OCI-LY3 (cell line): ENCODE measurements at regions not wholly inside any gene's neighbourhood (a gene's known extent, or its start where the extent isn't known, plus 50 kb on each side); places are given as distances from the start of the nearest gene placed in this dataset.
"Not testable (repeated sequence)": the region's sequence is repeated elsewhere in the genome, so short reads cannot be mapped to it uniquely, and the experiment has no call there.

Source experiments
- H2AFZ ChIP-seq: fragments of 200-600, 300-600 bp; shearing (Covaris generic); 2 replicates; pipeline ENCODE4 v1.6.0; 2014; ENCODE audit warnings: antibody characterized with exemption, low read depth, low read length
- H3K27ac ChIP-seq: fragments of 200-600, 300-600 bp; sonication (generic); 2 replicates; pipeline ENCODE4 v1.5.1; 2014; ENCODE audit warnings: mild to moderate bottlenecking, low read length, moderate library complexity, mixed read lengths
- H3K27me3 ChIP-seq: fragments of 200-600, 300-600 bp; sonication (generic); 2 replicates; pipeline ENCODE4 v1.6.1; 2014; ENCODE audit warnings: low read depth, low read length, mixed read lengths
- H3K36me3 ChIP-seq: fragments of 200-600, 300-600 bp; sonication (generic); replicated peaks from 2 replicates; pipeline ENCODE3; 2014; ENCODE audit warnings: low read depth, low read length, mixed read lengths
- H3K4me1 ChIP-seq: fragments of 300-600, 200-600 bp; sonication (generic); 2 replicates; pipeline ENCODE4 v1.6.1; 2014; ENCODE audit warnings: low read length, mixed read lengths
- H3K4me2 ChIP-seq: fragments of 200-600, 300-600 bp; sonication (generic); 2 replicates; pipeline ENCODE4 v1.6.1; 2014; ENCODE audit warnings: low read length, mixed read lengths
- H3K4me3 ChIP-seq: fragments of 300-600, 200-600 bp; sonication (generic); 2 replicates; pipeline ENCODE4 v1.5.1; 2014; ENCODE audit warnings: antibody characterized with exemption, mild to moderate bottlenecking, low read length, moderate library complexity
- H3K79me2 ChIP-seq: fragments of 300-600, 200-600 bp; shearing (Covaris generic); 2 replicates; pipeline ENCODE4 v1.6.1; 2014; ENCODE audit warnings: mild to moderate bottlenecking, low read length, mixed read lengths
- H3K9ac ChIP-seq: fragments of 300-600, 200-600 bp; shearing (Covaris generic); 2 replicates; pipeline ENCODE4 v1.6.0; 2014; ENCODE audit warnings: mild to moderate bottlenecking, low read length, moderate library complexity
- H3K9me3 ChIP-seq: fragments of 200-600, 300-600 bp; shearing (Covaris generic); 2 replicates; pipeline ENCODE4 v1.6.1; 2014; ENCODE audit warnings: low read length, mixed read lengths; ENCODE audit not compliant: insufficient read depth
- H4K20me1 ChIP-seq: fragments of 200-600, 300-600 bp; sonication (generic); 2 replicates; pipeline ENCODE4 v1.6.1; 2016; ENCODE audit warnings: low read length, mixed read lengths; ENCODE audit not compliant: insufficient read depth
- EZH2phosphoT487 ChIP-seq: fragments of 200-600 bp; shearing (Covaris generic); IDR thresholded peaks from 2 replicates; pipeline ENCODE4 v1.6.1; 2018; ENCODE audit warnings: antibody characterized with exemption, mixed run types, low read depth
- TF ChIP-seq, protein P1 (sequence below): fragments of 200-600, 300-600 bp; sonication (generic); IDR thresholded peaks from 2 replicates; pipeline ENCODE4 v1.5.1; 2014; ENCODE audit warnings: antibody characterized with exemption, low read length, low read depth

DNA sequence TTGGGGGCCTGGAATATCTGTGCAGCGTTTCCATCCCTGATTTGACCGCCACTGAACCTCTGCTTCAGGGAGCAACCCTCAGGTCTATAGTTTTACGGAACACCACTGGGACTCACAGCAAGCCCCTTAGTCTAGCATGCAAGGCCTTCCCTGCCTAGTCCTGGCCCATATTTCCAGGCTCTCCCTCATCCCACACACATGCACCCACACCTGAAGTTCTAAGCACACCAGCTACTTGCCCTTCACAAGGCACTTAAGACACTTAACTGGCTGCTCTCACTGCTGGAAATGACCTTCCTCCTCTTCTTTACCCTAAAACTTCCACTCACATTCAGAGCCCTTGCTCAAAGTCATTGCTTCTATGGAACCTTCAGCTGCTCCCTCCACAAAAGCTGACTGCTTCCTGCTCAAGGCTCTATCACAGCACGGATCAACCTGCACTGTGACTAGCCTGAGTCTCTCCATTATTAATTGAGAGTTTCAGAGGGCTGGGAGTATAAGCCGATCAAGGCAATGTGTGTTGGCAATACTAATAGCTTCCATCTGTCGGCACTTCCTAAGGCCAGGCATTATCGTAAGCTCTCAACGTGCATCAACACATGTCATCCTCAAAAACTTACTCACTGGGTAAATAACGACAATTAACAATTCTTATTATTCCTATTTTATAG lies 84.3 kb downstream of the RRAGC start:
- Histone ChIP-seq H3K4me3 (no peak overlapping the region), H3K79me2 (no peaks in the 10 kb centered on the region), H4K20me1 (no peaks in the 10 kb centered on the region), H3K9ac (no peak overlapping the region), H3K4me2 (no peak overlapping the region), H3K27ac (no peak overlapping the region), H3K36me3 (no peaks in the 10 kb centered on the region), H2AFZ (no peak overlapping the region), H3K9me3 (no peaks in the 10 kb centered on the region), H3K27me3 (peaks cover 3% of the 10 kb centered on the region; the same call in 1 of the 2 replicates), H3K4me1 (no peaks in the 10 kb centered on the region)
- no peak for TF ChIP-seq EZH2phosphoT487
- TF ChIP-seq, protein P1, sequence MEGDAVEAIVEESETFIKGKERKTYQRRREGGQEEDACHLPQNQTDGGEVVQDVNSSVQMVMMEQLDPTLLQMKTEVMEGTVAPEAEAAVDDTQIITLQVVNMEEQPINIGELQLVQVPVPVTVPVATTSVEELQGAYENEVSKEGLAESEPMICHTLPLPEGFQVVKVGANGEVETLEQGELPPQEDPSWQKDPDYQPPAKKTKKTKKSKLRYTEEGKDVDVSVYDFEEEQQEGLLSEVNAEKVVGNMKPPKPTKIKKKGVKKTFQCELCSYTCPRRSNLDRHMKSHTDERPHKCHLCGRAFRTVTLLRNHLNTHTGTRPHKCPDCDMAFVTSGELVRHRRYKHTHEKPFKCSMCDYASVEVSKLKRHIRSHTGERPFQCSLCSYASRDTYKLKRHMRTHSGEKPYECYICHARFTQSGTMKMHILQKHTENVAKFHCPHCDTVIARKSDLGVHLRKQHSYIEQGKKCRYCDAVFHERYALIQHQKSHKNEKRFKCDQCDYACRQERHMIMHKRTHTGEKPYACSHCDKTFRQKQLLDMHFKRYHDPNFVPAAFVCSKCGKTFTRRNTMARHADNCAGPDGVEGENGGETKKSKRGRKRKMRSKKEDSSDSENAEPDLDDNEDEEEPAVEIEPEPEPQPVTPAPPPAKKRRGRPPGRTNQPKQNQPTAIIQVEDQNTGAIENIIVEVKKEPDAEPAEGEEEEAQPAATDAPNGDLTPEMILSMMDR, result no peak

DNA sequence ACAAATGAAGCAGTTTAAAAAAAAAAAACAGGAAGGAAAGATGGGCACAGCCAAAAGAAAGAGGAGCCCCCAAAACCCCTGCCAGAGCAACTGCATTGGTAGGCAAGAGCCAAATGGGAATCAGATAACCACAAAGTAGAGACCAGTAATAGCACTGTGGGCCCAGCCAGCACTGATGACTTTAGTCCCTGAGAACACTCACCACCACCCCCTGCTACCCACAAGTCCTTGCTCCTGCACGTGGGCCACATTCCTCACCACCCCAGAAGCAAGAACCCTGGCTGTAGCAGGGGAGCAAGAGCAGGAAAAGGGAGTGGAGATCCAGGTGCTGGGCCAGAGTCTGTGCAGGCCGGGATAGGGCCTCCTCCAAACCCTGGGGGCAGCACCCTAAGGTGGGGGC lies 86.1 kb downstream of the RRAGC start:
- H3K79me2 ChIP-seq, result no peaks in the 10 kb centered on the region
- H3K27ac ChIP-seq, result no peak overlapping the region
- H3K4me2 ChIP-seq, result no peak overlapping the region
- no peaks in the 10 kb centered on the region for H3K4me1 ChIP-seq
- H2AFZ ChIP-seq, result no peak overlapping the region
- no peak overlapping the region for H3K9ac ChIP-seq
- TF ChIP-seq EZH2phosphoT487, result no peak
- TF ChIP-seq, protein P1, result no peak
- H3K27me3 ChIP-seq, result no peaks in the 10 kb centered on the region; the same call in 1 of the 2 replicates
- H3K9me3 ChIP-seq, result no peaks in the 10 kb centered on the region
- no peaks in the 10 kb centered on the region for H4K20me1 ChIP-seq
- H3K4me3 ChIP-seq, result no peak overlapping the region
- H3K36me3 ChIP-seq, result no peaks in the 10 kb centered on the region

- Histone ChIP-seq H3K79me2 (no peaks in the 10 kb centered on the region), H3K4me3 (no peak overlapping the region), H2AFZ (no peak overlapping the region), H3K4me1 (no peaks in the 10 kb centered on the region), H4K20me1 (no peaks in the 10 kb centered on the region), H3K27me3 (no peaks in the 10 kb centered on the region), H3K9me3 (no peaks in the 10 kb centered on the region), H3K9ac (no peak overlapping the region), H3K4me2 (no peak overlapping the region), H3K27ac (no peak overlapping the region), H3K36me3 (no peaks in the 10 kb centered on the region)
- TF ChIP-seq, protein P1, result no peak
- TF ChIP-seq EZH2phosphoT487, result no peak
These were observed 86.6 kb downstream of the RRAGC start for GRCh38 chr1:38772953-38773352.

- no peaks in the 10 kb centered on the region for H3K4me1 ChIP-seq
- H2AFZ ChIP-seq, result no peak overlapping the region
- H3K9ac ChIP-seq, result no peak overlapping the region
- no peaks in the 10 kb centered on the region for H3K9me3 ChIP-seq
- H3K36me3 ChIP-seq, result no peaks in the 10 kb centered on the region
- no peaks in the 10 kb centered on the region for H3K27me3 ChIP-seq
- no peak overlapping the region for H3K4me2 ChIP-seq
- TF ChIP-seq, protein P1, result no peak
- no peak for TF ChIP-seq EZH2phosphoT487
- H3K27ac ChIP-seq, result no peak overlapping the region
- no peak overlapping the region for H3K4me3 ChIP-seq
- H4K20me1 ChIP-seq, result no peaks in the 10 kb centered on the region
- no peaks in the 10 kb centered on the region for H3K79me2 ChIP-seq
These were observed 87.5 kb downstream of the RRAGC start for GRCh38 chr1:38772026-38772425.

GRCh38 chr1:38770516-38771173 lies 88.9 kb downstream of the RRAGC start:
- not testable (repeated sequence) for H3K4me1 ChIP-seq, H2AFZ ChIP-seq, H3K36me3 ChIP-seq, H3K27me3 ChIP-seq, H3K4me3 ChIP-seq, H3K9ac ChIP-seq, H3K4me2 ChIP-seq, H3K79me2 ChIP-seq, H4K20me1 ChIP-seq, H3K9me3 ChIP-seq, H3K27ac ChIP-seq
